GM20000 (cell line): ENCODE measurements at regions not wholly inside any gene's neighbourhood (a gene's known extent, or its start where the extent isn't known, plus 50 kb on each side); places are given as distances from the start of the nearest gene placed in this dataset.
"Not testable (repeated sequence)": the region's sequence is repeated elsewhere in the genome, so short reads cannot be mapped to it uniquely, and the experiment has no call there.

Experiments used
- DNase-seq: peaks from one replicate; pipeline ENCODE4 v3.0.0; 2012; ENCODE audit warnings: low spot score
- CTCF ChIP-seq: IDR thresholded peaks from 2 replicates; pipeline ENCODE4 v1.5.1; 2012; ENCODE audit warnings: mild to moderate bottlenecking, control low read depth; ENCODE audit errors: extremely low read depth, missing control alignments

- no peak for TF ChIP-seq CTCF
- DNase-seq, result no peak
Observed at GRCh38 chr2:16096962-16097361, 156.6 kb downstream of the MYCN start.

GRCh38 chr2:16095483-16095882 lies 155.1 kb downstream of the MYCN start:
- DNase-seq, result not testable (repeated sequence)

GRCh38 chr2:16094811-16095210 lies 154.5 kb downstream of the MYCN start:
- DNase-seq, result no peak
- TF ChIP-seq CTCF, result no peak

- TF ChIP-seq CTCF, result no peak
- DNase-seq, result no peak
Observed at GRCh38 chr2:16093639-16094529, 153.5 kb downstream of the MYCN start.

- TF ChIP-seq CTCF, result no peak
- DNase-seq, result no peak
Observed at GRCh38 chr2:16092861-16093638, 152.7 kb downstream of the MYCN start.

GRCh38 chr2:16091576-16092282 lies 151.4 kb downstream of the MYCN start:
- TF ChIP-seq CTCF, result no peak

GRCh38 chr2:16090650-16091575 lies 150.6 kb downstream of the MYCN start:
- no peak for DNase-seq
- no peak for TF ChIP-seq CTCF

More at GRCh38 chr2:16091576-16092282, 151.4 kb downstream of the MYCN start:
- DNase-seq, result no peak

- not testable (repeated sequence) for DNase-seq
Observed at GRCh38 chr2:16089491-16089890, 149.1 kb downstream of the MYCN start.
